ENCODE measurements at regions not wholly inside any gene's neighbourhood (a gene's known extent, or its start where the extent isn't known, plus 50 kb on each side); places are given as distances from the start of the nearest gene placed in this dataset.

DNA sequence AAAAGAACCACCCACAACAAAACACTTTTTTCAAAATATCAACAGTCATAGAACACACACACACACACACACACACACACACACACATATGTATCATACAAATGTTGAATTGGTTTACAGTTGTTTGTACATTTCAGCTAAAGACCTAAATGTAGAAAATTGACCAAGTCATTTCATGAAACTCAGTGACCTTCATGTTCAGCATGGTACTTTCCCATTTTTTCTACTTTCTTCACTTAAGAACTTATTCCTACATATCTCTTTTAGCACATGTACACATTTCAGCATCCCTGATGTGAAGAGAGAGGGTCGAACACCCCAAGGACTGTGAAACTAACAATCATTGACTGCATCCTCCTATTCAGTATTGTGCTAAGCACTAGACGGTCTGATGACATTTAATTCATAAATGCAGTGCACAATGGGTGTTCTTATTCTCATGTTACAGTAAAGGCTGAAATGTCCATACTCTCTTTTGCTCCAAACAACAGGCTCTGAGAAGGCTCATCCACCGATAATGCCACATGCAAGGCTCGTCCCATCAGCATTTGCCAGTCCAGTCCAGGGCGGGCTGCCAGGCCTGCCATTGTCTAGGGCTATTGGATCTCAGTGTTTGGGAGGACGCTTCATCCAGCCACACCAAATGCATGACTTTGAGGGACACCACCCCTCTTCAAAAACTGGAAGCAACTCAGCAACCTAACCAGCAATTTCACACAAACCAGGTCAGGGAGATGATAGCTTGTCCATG lies 150.1 kb upstream of the RUNX1 start:
- Histone ChIP-seq H3K4me1 (peaks cover 17% of the 10 kb centered on the region), H3K27ac (replicated peaks) (peak overlapping the region; percentile 64), H3K9me3 (replicated peaks) (no peaks in the 10 kb centered on the region), H3K4me3 (no peak overlapping the region), H3K27me3 (ENCODE audit: low read depth) (no peaks in the 10 kb centered on the region), H3K36me3 (no peaks in the 10 kb centered on the region)
- intact Hi-C loops (cut with micrococcal nuclease) = no loop called here
- TF ChIP-seq, protein P1, sequence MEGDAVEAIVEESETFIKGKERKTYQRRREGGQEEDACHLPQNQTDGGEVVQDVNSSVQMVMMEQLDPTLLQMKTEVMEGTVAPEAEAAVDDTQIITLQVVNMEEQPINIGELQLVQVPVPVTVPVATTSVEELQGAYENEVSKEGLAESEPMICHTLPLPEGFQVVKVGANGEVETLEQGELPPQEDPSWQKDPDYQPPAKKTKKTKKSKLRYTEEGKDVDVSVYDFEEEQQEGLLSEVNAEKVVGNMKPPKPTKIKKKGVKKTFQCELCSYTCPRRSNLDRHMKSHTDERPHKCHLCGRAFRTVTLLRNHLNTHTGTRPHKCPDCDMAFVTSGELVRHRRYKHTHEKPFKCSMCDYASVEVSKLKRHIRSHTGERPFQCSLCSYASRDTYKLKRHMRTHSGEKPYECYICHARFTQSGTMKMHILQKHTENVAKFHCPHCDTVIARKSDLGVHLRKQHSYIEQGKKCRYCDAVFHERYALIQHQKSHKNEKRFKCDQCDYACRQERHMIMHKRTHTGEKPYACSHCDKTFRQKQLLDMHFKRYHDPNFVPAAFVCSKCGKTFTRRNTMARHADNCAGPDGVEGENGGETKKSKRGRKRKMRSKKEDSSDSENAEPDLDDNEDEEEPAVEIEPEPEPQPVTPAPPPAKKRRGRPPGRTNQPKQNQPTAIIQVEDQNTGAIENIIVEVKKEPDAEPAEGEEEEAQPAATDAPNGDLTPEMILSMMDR (IDR thresholded peaks at IDR 0.05; ENCODE audit: borderline replicate concordance) = no peak
- no peak for DNase-seq

DNA sequence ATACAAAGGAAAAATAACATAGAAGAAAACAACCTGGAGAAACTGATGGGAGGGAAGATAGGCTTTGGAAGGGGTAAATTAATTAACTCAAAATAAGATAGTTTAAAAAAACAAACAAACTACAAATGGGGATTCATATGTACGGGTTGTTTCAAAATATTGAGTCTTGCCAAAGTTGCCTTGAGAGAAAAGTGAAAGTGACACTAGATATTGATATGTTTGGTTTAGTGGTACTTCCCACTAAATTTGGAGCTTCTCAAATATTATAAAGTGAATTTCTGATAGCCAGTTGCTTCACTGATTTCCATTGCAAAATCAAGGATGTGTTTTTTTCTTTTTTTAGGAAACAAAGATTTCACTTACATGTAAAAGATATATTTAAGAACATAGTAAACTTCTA lies 149.5 kb upstream of the RUNX1 start:
- Histone ChIP-seq H3K27me3 (ENCODE audit: low read depth) (no peaks in the 10 kb centered on the region), H3K4me1 (peaks cover 11% of the 10 kb centered on the region), H3K36me3 (no peaks in the 10 kb centered on the region), H3K4me3 (no peak overlapping the region), H3K9me3 (replicated peaks) (no peaks in the 10 kb centered on the region), H3K27ac (replicated peaks) (peak overlapping the region; percentile 64)
- intact Hi-C loops (cut with micrococcal nuclease) = no loop called here
- no peak for DNase-seq
- TF ChIP-seq, protein P1 (IDR thresholded peaks at IDR 0.05; ENCODE audit: borderline replicate concordance) = no peak

DNA sequence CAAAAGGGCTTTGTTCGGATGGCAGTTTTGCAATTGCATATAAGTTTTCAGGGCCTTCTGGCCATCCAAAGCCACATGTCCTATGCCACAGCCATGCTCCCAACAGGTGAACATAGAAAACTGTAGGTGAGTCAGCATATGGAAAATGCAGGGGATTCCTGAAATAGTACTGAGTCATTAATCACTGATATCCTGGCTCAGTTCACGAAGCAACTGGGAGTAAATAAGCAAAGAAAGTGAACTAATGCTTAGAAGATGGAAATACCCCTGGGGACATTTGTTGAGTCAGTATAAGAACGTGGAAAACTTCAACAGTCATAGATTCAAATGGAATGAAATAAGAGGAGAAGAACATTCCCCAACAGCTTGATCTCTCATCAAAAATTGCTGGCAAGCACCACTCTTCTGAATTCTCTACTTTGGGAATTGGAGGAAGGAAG lies 148.9 kb upstream of the RUNX1 start:
- Histone ChIP-seq H3K27me3 (ENCODE audit: low read depth) (no peaks in the 10 kb centered on the region), H3K9me3 (replicated peaks) (no peaks in the 10 kb centered on the region), H3K27ac (replicated peaks) (peak overlapping the region; percentile 64), H3K4me3 (no peak overlapping the region), H3K36me3 (no peaks in the 10 kb centered on the region), H3K4me1 (peaks cover 5% of the 10 kb centered on the region)
- intact Hi-C loops (cut with micrococcal nuclease) = no loop called here
- TF ChIP-seq, protein P1 (IDR thresholded peaks at IDR 0.05; ENCODE audit: borderline replicate concordance) = no peak
- no peak for DNase-seq

DNA sequence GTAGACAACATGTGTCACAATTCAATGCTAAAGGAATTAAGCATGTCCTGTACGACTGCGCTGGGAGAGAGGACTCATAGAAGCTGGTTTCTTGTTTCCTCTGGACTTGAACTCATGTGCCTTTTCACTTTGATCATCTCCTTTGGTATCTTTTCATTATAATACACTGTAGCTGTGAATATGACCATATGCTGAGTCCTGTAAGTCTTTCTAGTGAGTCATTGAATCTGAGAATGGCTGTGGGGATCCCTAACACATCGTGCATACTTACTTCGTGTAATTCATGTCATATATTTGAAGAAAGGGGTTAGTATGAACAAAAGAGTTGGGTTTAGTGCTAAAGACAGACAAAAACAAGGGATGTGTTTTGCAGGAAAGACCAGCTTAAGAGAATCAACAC lies 148.1 kb upstream of the RUNX1 start:
- no peak for DNase-seq
- TF ChIP-seq, protein P1 (IDR thresholded peaks at IDR 0.05; ENCODE audit: borderline replicate concordance) = no peak
- peak overlapping the region; percentile 64 for H3K27ac ChIP-seq (replicated peaks)

DNA sequence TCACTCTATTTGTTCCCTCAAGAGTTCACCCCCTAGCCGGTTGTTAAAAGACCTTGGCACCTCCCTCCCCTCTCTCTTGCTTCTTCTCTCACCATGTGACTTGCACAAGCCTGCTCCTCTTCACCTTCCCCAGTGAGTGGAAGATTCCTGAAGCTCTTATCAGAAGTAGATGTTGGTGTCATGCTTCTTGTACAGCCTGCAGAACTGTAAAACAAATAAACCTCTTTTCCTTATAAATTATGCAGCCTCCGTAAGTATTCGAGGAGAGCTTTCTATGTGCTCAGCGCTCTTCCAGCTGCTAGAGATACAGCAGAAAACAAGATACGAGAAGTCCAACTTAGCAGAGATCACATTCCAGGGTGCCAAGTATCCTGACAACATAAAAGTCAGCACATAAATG lies 147.0 kb upstream of the RUNX1 start:
- no peaks in the 10 kb centered on the region for H3K36me3 ChIP-seq
- no peak for DNase-seq
- no peaks in the 10 kb centered on the region for H3K9me3 ChIP-seq (replicated peaks)
- H3K27ac ChIP-seq (replicated peaks) = no peak overlapping the region
- TF ChIP-seq, protein P1 (IDR thresholded peaks at IDR 0.05; ENCODE audit: borderline replicate concordance) = no peak
- intact Hi-C loops (cut with micrococcal nuclease) = no loop called here
- no peaks in the 10 kb centered on the region for H3K27me3 ChIP-seq (ENCODE audit: low read depth)
- H3K4me3 ChIP-seq = no peak overlapping the region
- no peaks in the 10 kb centered on the region for H3K4me1 ChIP-seq

More for the DNA sequence above, 148.1 kb upstream of the RUNX1 start:
- no peak overlapping the region for H3K4me3 ChIP-seq
- H3K36me3 ChIP-seq = no peaks in the 10 kb centered on the region
- no peaks in the 10 kb centered on the region for H3K27me3 ChIP-seq (ENCODE audit: low read depth)
- H3K9me3 ChIP-seq (replicated peaks) = no peaks in the 10 kb centered on the region
- no peaks in the 10 kb centered on the region for H3K4me1 ChIP-seq
- intact Hi-C loops (cut with micrococcal nuclease) = no loop called here

Data from left ventricle myocardium inferior (tissue), 1 donor.